ENCODE measurements at regions not wholly inside any gene's neighbourhood (a gene's known extent, or its start where the extent isn't known, plus 50 kb on each side); places are given as distances from the start of the nearest gene placed in this dataset.

- Histone ChIP-seq H3K14ac (replicated peaks; ENCODE audit: low read depth, low read length) (no peak overlapping the region), H3K9me1 (ENCODE audit: insufficient read depth, low read length) (no peaks in the 10 kb centered on the region), H2AK9ac (replicated peaks; ENCODE audit: low read depth, low read length, poor library complexity) (no peak overlapping the region), H3K23ac (ENCODE audit: low read depth, low read length) (no peak overlapping the region), H2BK20ac (ENCODE audit: low read depth, low read length) (no peak overlapping the region), H4K20me1 (ENCODE audit: insufficient read depth, low read length) (no peaks in the 10 kb centered on the region), H3K4me3 (ENCODE audit: insufficient read depth, low read depth, low read length) (no peak overlapping the region), H3K4me1 (ENCODE audit: control insufficient read depth, insufficient read depth, low read length) (no peaks in the 10 kb centered on the region), H2AK5ac (ENCODE audit: low read depth, low read length) (no peak overlapping the region), H4K5ac (ENCODE audit: low read depth, low read length) (no peak overlapping the region), H4K91ac (ENCODE audit: insufficient read depth, low read depth, low read length) (no peak overlapping the region), H4K8ac (ENCODE audit: low read depth in 2 of 2, low read length in 2 of 2) (no peak overlapping the region), H3K4ac (ENCODE audit: low read depth, low read length) (no peak overlapping the region), H3K79me1 (ENCODE audit: low read depth in 1 of 2, low read length in 2 of 2) (no peaks in the 10 kb centered on the region), H3K27ac (ENCODE audit: insufficient read depth, low read length) (no peak overlapping the region), H3K4me2 (ENCODE audit: low read depth, low read length) (no peak overlapping the region), H3K56ac (ENCODE audit: extremely low read depth, insufficient read depth, low read length) (no peak overlapping the region), H3K9ac (ENCODE audit: low read depth, low read length) (no peak overlapping the region), H2BK120ac (ENCODE audit: low read depth, low read length) (no peak overlapping the region), H3K27me3 (ENCODE audit: control insufficient read depth, insufficient read depth, low read length) (no peaks in the 10 kb centered on the region), H2AFZ (replicated peaks; ENCODE audit: low read length, poor library complexity) (no peak overlapping the region), H3K9me3 (ENCODE audit: control insufficient read depth, insufficient read depth, low read length) (no peaks in the 10 kb centered on the region), H2BK15ac (ENCODE audit: low read depth, low read length) (no peak overlapping the region), H3K36me3 (ENCODE audit: control insufficient read depth, insufficient read depth, low read length) (no peaks in the 10 kb centered on the region), H3K18ac (ENCODE audit: low read depth, low read length) (no peak overlapping the region), H2BK5ac (ENCODE audit: low read depth, low read length, poor library complexity, severe bottlenecking) (no peak overlapping the region)
- no TSS peak for BruUV-seq (replicated peaks)
- dilution Hi-C loops (cut with HindIII; ENCODE audit: low sequenced_read_pairs, unreplicated experiment), result no loop called here
- WGBS, 2 experiments (ENCODE audit: extremely low coverage in 2 of 2, insufficient read length in 1 of 2), result 20% methylated on average over 1 of the region's 5 CpGs; no CpG with 5 or more reads in 1 of the 2 experiments
- TF ChIP-seq CTCF (conservative IDR thresholded peaks at IDR 0.05; ENCODE audit: low read depth, low read length) (no peak), RAD21 (IDR thresholded peaks at IDR 0.05; ENCODE audit: low read length) (no peak), MXI1 (IDR thresholded peaks at IDR 0.05; ENCODE audit: borderline replicate concordance, low read depth, low read length) (no peak), NFE2L2 (IDR thresholded peaks at IDR 0.05; ENCODE audit: low read depth, low read length) (no peak), FOS (IDR thresholded peaks at IDR 0.05; ENCODE audit: low read depth, low read length) (no peak), POLR2A (IDR thresholded peaks at IDR 0.05; ENCODE audit: low read depth, low read length) (no peak), ELK1 (IDR thresholded peaks at IDR 0.05; ENCODE audit: borderline replicate concordance, low read depth, low read length) (no peak), BHLHE40 (IDR thresholded peaks at IDR 0.05; ENCODE audit: low read depth, low read length) (no peak), CHD1 (IDR thresholded peaks at IDR 0.05; ENCODE audit: low read depth, low read length) (no peak), USF2 (IDR thresholded peaks at IDR 0.05; ENCODE audit: low read depth, low read length) (no peak), SMC3 (IDR thresholded peaks at IDR 0.05; ENCODE audit: low read depth, low read length) (no peak), MAZ (IDR thresholded peaks at IDR 0.05; ENCODE audit: borderline replicate concordance, low read depth, low read length) (no peak), CEBPB (IDR thresholded peaks at IDR 0.05; ENCODE audit: low read depth, low read length) (no peak), RCOR1 (IDR thresholded peaks at IDR 0.05; ENCODE audit: insufficient replicate concordance, low read length) (no peak), MAFK (IDR thresholded peaks at IDR 0.05; ENCODE audit: low read depth, low read length) (no peak), RFX5 (IDR thresholded peaks at IDR 0.05; ENCODE audit: low read depth, low read length) (no peak)
- ChIA-PET POLR2A (ENCODE audit: unreplicated experiment) (no interaction called here), CTCF (no interaction called here)
- no peak for DNase-seq
- intact Hi-C loops (cut with micrococcal nuclease), result no loop called here
- in situ Hi-C loops (cut with MboI; ENCODE audit: low sequenced_read_pairs), result no loop called here
- ATAC-seq (ENCODE audit: low read depth), result no peak
These were observed 1205.2 kb upstream of the MIR17HG start for GRCh38 chr13:90142251-90142650.

All from IMR-90 (cell line).